ENCODE measurements at regions not wholly inside any gene's neighbourhood (a gene's known extent, or its start where the extent isn't known, plus 50 kb on each side); places are given as distances from the start of the nearest gene placed in this dataset.

DNA sequence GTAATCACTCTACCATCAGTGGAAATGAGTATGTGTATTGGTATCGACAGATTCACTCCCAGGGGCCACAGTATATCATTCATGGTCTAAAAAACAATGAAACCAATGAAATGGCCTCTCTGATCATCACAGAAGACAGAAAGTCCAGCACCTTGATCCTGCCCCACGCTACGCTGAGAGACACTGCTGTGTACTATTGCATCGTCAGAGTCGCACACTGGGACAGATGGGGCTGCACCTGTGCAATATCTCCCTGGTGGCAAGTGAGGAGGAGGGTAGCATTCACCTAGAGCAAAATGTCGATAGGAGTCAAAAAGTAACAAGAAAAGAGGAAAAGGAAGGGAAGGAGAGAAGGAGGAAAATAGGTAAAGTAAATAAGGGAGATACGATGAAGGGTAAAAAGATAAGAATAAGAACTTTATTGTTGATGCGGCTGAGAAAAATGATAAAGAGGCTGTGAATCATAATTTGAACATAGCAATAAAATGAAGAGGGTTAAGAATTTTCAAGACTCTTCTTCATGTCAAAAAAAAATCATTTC is 450.5 kb upstream of the OR4E1 start:
- TF ChIP-seq, protein P1, sequence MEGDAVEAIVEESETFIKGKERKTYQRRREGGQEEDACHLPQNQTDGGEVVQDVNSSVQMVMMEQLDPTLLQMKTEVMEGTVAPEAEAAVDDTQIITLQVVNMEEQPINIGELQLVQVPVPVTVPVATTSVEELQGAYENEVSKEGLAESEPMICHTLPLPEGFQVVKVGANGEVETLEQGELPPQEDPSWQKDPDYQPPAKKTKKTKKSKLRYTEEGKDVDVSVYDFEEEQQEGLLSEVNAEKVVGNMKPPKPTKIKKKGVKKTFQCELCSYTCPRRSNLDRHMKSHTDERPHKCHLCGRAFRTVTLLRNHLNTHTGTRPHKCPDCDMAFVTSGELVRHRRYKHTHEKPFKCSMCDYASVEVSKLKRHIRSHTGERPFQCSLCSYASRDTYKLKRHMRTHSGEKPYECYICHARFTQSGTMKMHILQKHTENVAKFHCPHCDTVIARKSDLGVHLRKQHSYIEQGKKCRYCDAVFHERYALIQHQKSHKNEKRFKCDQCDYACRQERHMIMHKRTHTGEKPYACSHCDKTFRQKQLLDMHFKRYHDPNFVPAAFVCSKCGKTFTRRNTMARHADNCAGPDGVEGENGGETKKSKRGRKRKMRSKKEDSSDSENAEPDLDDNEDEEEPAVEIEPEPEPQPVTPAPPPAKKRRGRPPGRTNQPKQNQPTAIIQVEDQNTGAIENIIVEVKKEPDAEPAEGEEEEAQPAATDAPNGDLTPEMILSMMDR (IDR thresholded peaks at IDR 0.05), result no peak
- TF ChIP-seq POLR2A (IDR thresholded peaks at IDR 0.05), result no peak

All from adrenal gland (tissue), 5 donors.